B cell (primary cell): ENCODE measurements at regions not wholly inside any gene's neighbourhood (a gene's known extent, or its start where the extent isn't known, plus 50 kb on each side); places are given as distances from the start of the nearest gene placed in this dataset.

Experiments used
- ATAC-seq: fragments of 200-7000 bp; cut with Tn5 transposase; one replicate; pipeline ENCODE4 v1.10.0; 2021; ENCODE audit warnings: low read depth, mild to moderate bottlenecking, moderate number of reproducible peaks, moderate library complexity
- CTCF ChIA-PET: fragments of 350-600 bp; sonication (Branson Sonifier 250); formaldehyde crosslinking; loops from one replicate; lab custom pipeline; 2021; ENCODE audit warnings: antibody characterized with exemption, inconsistent platforms; lab: Charles Lee
- POLR2A ChIA-PET: fragments of 350-600 bp; sonication (Branson Sonifier 250); formaldehyde crosslinking; loops from one replicate; lab custom pipeline; 2021; ENCODE audit warnings: antibody characterized with exemption; lab: Charles Lee
- DNase-seq: peaks from one replicate; pipeline ENCODE4 v3.0.0; 2013
- H2AFZ ChIP-seq: 2 replicates; pipeline ENCODE4 v1.6.1; 2012; ENCODE audit warnings: mild to moderate bottlenecking, low read depth, low read length; ENCODE audit not compliant: insufficient read depth, poor library complexity, severe bottlenecking
- H3K27ac ChIP-seq, 2 donors: 1 replicate in 1 of 2; 2 replicates in 1 of 2; pipeline ENCODE4 v1.5.1; 2012 to 2013; ENCODE audit warnings: low read length in 2 of 2, mild to moderate bottlenecking in 2 of 2, moderate library complexity in 1 of 2
- H3K27me3 ChIP-seq, 4 experiments: fragments of 200-600 bp in 1 of 4; sonication (generic) in 1 of 4; replicated peaks in 1 of 4; 1 replicate in 2 of 4; 2 replicates in 2 of 4; pipeline versions ENCODE4 v1.6.1 to v1.7.0; 2013 to 2016; ENCODE audit warnings: low read length in 3 of 4, mild to moderate bottlenecking in 2 of 4, mixed read lengths in 1 of 4, moderate library complexity in 1 of 4; ENCODE audit not compliant: insufficient read depth in 4 of 4, control insufficient read depth in 3 of 4; ENCODE audit errors: control extremely low read depth in 1 of 4
- H3K36me3 ChIP-seq, 2 experiments: replicated peaks in 1 of 2; 1 replicate in 1 of 2; 2 replicates in 1 of 2; pipeline versions ENCODE4 v1.6.1 to v1.7.1; 2013; ENCODE audit warnings: low read length in 1 of 2; ENCODE audit not compliant: insufficient read depth in 2 of 2, control insufficient read depth in 1 of 2; ENCODE audit errors: control extremely low read depth in 1 of 2, extremely low read depth in 1 of 2
- H3K4me1 ChIP-seq, 2 donors: fragments of 200-600 bp in 1 of 2; sonication (generic) in 1 of 2; 1 replicate in 1 of 2; 2 replicates in 1 of 2; pipeline versions ENCODE4 v1.5.1 to v1.6.1; 2013 to 2017; ENCODE audit warnings: low read length in 2 of 2; ENCODE audit not compliant: control insufficient read depth in 2 of 2, insufficient read depth in 2 of 2
- H3K4me2 ChIP-seq: replicated peaks from 2 replicates; pipeline ENCODE3; 2012; ENCODE audit warnings: mild to moderate bottlenecking, low read depth, low read length; ENCODE audit not compliant: poor library complexity, severe bottlenecking
- H3K4me3 ChIP-seq, 5 experiments: fragments of 200-600 bp in 1 of 5; sonication (generic) in 1 of 5; 1 replicate in 3 of 5; 2 replicates in 2 of 5; pipeline versions ENCODE4 v1.5.1 to v1.7.0; 2011 to 2016; ENCODE audit warnings: low read length in 4 of 5, mild to moderate bottlenecking in 4 of 5, low read depth in 2 of 5, control low read depth in 1 of 5, moderate library complexity in 1 of 5; ENCODE audit not compliant: insufficient read depth in 1 of 5; ENCODE audit errors: control extremely low read depth in 1 of 5, extremely low read depth in 1 of 5
- H3K79me2 ChIP-seq: fragments of 200-600 bp; sonication (generic); one replicate; pipeline ENCODE4 v1.6.0; 2016; ENCODE audit warnings: low read length; ENCODE audit not compliant: control insufficient read depth, insufficient read depth
- H3K9ac ChIP-seq: fragments of 200-600 bp; sonication (generic); 2 replicates; pipeline ENCODE4 v1.6.1; 2017; ENCODE audit warnings: mild to moderate bottlenecking, low read length, moderate library complexity
- H3K9me3 ChIP-seq, 3 donors: one replicate each; pipeline versions ENCODE4 v1.6.1 to v1.7.1; 2013; ENCODE audit warnings: low read length in 2 of 3; ENCODE audit not compliant: control insufficient read depth in 2 of 3, insufficient read depth in 1 of 3; ENCODE audit errors: control extremely low read depth in 1 of 3
- H4K20me1 ChIP-seq: 2 replicates; pipeline ENCODE4 v1.6.0; 2012; ENCODE audit warnings: mild to moderate bottlenecking, low read length; ENCODE audit not compliant: insufficient read depth, control insufficient read depth, poor library complexity, severe bottlenecking
- H3K27ac Mint-ChIP-seq: one replicate; pipeline ENCODE4 v1.8.0; 2021; ENCODE audit warnings: mixed read lengths
- H3K27me3 Mint-ChIP-seq: one replicate; pipeline ENCODE4 v1.8.0; 2021; ENCODE audit warnings: mixed read lengths
- H3K4me1 Mint-ChIP-seq: one replicate; pipeline ENCODE4 v1.8.0; 2021; ENCODE audit warnings: mixed read lengths
- H3K4me3 Mint-ChIP-seq: one replicate; pipeline ENCODE4 v1.8.0; 2021; ENCODE audit warnings: mixed read lengths
- H3K9me3 Mint-ChIP-seq: one replicate; pipeline ENCODE4 v1.8.0; 2022; ENCODE audit warnings: mixed read lengths; ENCODE audit not compliant: insufficient read depth
- EZH2 ChIP-seq: IDR thresholded peaks from 2 replicates; pipeline ENCODE4 v1.6.1; 2012; ENCODE audit warnings: borderline replicate concordance, low read depth, mild to moderate bottlenecking, moderate library complexity, low read length; ENCODE audit not compliant: insufficient read depth, poor library complexity, severe bottlenecking
- WGBS: methylation state at CpG from one replicate; pipeline ENCODE4 v1.1.5; 2013; ENCODE audit warnings: missing lambda C conversion rate; ENCODE audit not compliant: insufficient coverage; 5-methylcytosine and 5-hydroxymethylcytosine counted together
- intact Hi-C: fragments of 100-400 bp; cut with micrococcal nuclease; formaldehyde crosslinking; loops from one replicate; pipeline ENCODE4 v1.10.0; 2022
- TF ChIP-seq, protein P1 (sequence below): fragments of 200-600 bp; IDR thresholded peaks from one replicate; pipeline ENCODE4 v1.8.0; 2022; ENCODE audit warnings: antibody characterized with exemption, mild to moderate bottlenecking

GRCh38 chr4:173642509-173642908 lies 112.5 kb upstream of the HAND2 start:
- CTCF ChIA-PET = no interaction called here
- H3K27me3 ChIP-seq = no peaks in the 10 kb centered on the region
- H3K9me3 ChIP-seq = peaks cover 0 to 4% (median 0%) of the 10 kb centered on the region in 3 donors
- no peak overlapping the region for H3K4me2 ChIP-seq
- H3K4me3 ChIP-seq = no peak overlapping the region
- no peaks in the 10 kb centered on the region for H3K27me3 Mint-ChIP-seq
- H3K27ac Mint-ChIP-seq = no peak overlapping the region
- ATAC-seq (no peak), DNase-seq (no peak)
- H3K4me1 Mint-ChIP-seq = no peaks in the 10 kb centered on the region
- no peak overlapping the region for H2AFZ ChIP-seq
- no peaks in the 10 kb centered on the region for H4K20me1 ChIP-seq
- H3K36me3 ChIP-seq = no peaks in the 10 kb centered on the region
- intact Hi-C loops = no loop called here
- H3K4me1 ChIP-seq = no peaks in the 10 kb centered on the region
- whole genome bisulfite sequencing = 57% methylated on average over 1 of the region's 3 CpGs
- no peak overlapping the region for H3K9ac ChIP-seq
- peaks cover 5% of the 10 kb centered on the region for H3K9me3 Mint-ChIP-seq
- TF ChIP-seq, protein P1, sequence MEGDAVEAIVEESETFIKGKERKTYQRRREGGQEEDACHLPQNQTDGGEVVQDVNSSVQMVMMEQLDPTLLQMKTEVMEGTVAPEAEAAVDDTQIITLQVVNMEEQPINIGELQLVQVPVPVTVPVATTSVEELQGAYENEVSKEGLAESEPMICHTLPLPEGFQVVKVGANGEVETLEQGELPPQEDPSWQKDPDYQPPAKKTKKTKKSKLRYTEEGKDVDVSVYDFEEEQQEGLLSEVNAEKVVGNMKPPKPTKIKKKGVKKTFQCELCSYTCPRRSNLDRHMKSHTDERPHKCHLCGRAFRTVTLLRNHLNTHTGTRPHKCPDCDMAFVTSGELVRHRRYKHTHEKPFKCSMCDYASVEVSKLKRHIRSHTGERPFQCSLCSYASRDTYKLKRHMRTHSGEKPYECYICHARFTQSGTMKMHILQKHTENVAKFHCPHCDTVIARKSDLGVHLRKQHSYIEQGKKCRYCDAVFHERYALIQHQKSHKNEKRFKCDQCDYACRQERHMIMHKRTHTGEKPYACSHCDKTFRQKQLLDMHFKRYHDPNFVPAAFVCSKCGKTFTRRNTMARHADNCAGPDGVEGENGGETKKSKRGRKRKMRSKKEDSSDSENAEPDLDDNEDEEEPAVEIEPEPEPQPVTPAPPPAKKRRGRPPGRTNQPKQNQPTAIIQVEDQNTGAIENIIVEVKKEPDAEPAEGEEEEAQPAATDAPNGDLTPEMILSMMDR = no peak
- TF ChIP-seq EZH2 = no peak
- no peak overlapping the region for H3K4me3 Mint-ChIP-seq
- POLR2A ChIA-PET = no interaction called here
- H3K27ac ChIP-seq = no peak overlapping the region
- H3K79me2 ChIP-seq = no peaks in the 10 kb centered on the region

DNA sequence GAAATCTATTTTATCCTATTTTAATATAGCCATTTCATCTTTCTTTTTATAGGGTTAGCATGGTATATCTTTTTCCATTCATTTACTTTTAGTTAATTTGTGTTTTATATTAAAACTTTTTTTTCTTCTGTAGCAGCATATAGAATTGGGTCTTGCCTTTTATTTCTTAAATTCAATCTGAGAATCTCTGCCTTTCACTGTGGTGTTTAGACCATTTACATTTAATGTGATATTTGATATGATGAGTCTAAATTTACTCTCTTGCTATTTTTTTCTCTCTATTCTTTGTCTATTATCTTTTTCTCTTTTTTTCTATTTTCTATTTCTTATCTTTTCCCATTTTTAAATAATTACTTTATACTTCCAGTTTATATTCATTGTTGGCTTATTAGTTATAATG lies 105.4 kb upstream of the HAND2 start:
- Histone ChIP-seq H3K9me3 (peaks cover 0 to 5% (median 4%) of the 10 kb centered on the region in 3 donors), H3K4me2 (no peak overlapping the region), H3K4me3 (no peak overlapping the region), H3K27me3 (no peaks in the 10 kb centered on the region), H3K36me3 (no peaks in the 10 kb centered on the region), H3K27ac (no peak overlapping the region), H2AFZ (no peak overlapping the region), H4K20me1 (no peaks in the 10 kb centered on the region), H3K79me2 (no peaks in the 10 kb centered on the region), H3K4me1 (no peaks in the 10 kb centered on the region), H3K9ac (no peak overlapping the region)
- ChIA-PET POLR2A (no interaction called here), CTCF (no interaction called here)
- intact Hi-C loops = no loop called here
- no peak overlapping the region for H3K27ac Mint-ChIP-seq
- H3K9me3 Mint-ChIP-seq = peaks cover 2% of the 10 kb centered on the region
- no peak for TF ChIP-seq EZH2
- TF ChIP-seq, protein P1 = no peak
- ATAC-seq (no peak), DNase-seq (no peak)
- H3K4me3 Mint-ChIP-seq = no peak overlapping the region
- H3K4me1 Mint-ChIP-seq = no peaks in the 10 kb centered on the region
- no peaks in the 10 kb centered on the region for H3K27me3 Mint-ChIP-seq
